AG09309 (cell line): ENCODE measurements at regions not wholly inside any gene's neighbourhood (a gene's known extent, or its start where the extent isn't known, plus 50 kb on each side); places are given as distances from the start of the nearest gene placed in this dataset.
A peak's percentile ranks its signal among the peaks of the same experiment; 100 is the strongest.

Experiments used
- DNase-seq: peaks from one replicate; pipeline ENCODE4 v3.0.0-alpha.2; 2010; ENCODE audit warnings: low read depth
- H3K4me3 ChIP-seq: 2 replicates; pipeline ENCODE4 v1.5.1; 2011; ENCODE audit warnings: mild to moderate bottlenecking, low read depth, low read length, moderate library complexity; ENCODE audit not compliant: control insufficient read depth
- CTCF ChIP-seq: IDR thresholded peaks from 2 replicates; pipeline ENCODE4 v1.5.1; 2011; ENCODE audit warnings: mild to moderate bottlenecking, low read depth, low read length, inconsistent platforms; ENCODE audit not compliant: insufficient read depth, control insufficient read depth; ENCODE audit errors: missing control alignments

GRCh38 chr2:18910843-18911242 lies 321.5 kb upstream of the NT5C1B start:
- no peak overlapping the region for H3K4me3 ChIP-seq
- DNase-seq = peak; percentile 84
- TF ChIP-seq CTCF = no peak

- no peak overlapping the region for H3K4me3 ChIP-seq
- no peak for TF ChIP-seq CTCF
- no peak for DNase-seq
Observed at GRCh38 chr2:18907937-18908336, 318.6 kb upstream of the NT5C1B start.

- H3K4me3 ChIP-seq = no peak overlapping the region
- TF ChIP-seq CTCF = no peak
- DNase-seq = no peak
Observed at GRCh38 chr2:18907508-18907907, 318.1 kb upstream of the NT5C1B start.

- DNase-seq = no peak
- H3K4me3 ChIP-seq = no peak overlapping the region
- TF ChIP-seq CTCF = no peak
Observed at GRCh38 chr2:18903750-18904149, 314.4 kb upstream of the NT5C1B start.

GRCh38 chr2:18901242-18901641 lies 311.9 kb upstream of the NT5C1B start:
- no peak for TF ChIP-seq CTCF
- DNase-seq = no peak
- no peak overlapping the region for H3K4me3 ChIP-seq

GRCh38 chr2:18900691-18901141 lies 311.3 kb upstream of the NT5C1B start:
- TF ChIP-seq CTCF = no peak
- H3K4me3 ChIP-seq = no peak overlapping the region
- no peak for DNase-seq

GRCh38 chr2:18899725-18900124 lies 310.4 kb upstream of the NT5C1B start:
- no peak overlapping the region for H3K4me3 ChIP-seq

More at GRCh38 chr2:18899725-18900124, 310.4 kb upstream of the NT5C1B start:
- TF ChIP-seq CTCF = no peak
- no peak for DNase-seq
